ENCODE measurements at regions not wholly inside any gene's neighbourhood (a gene's known extent, or its start where the extent isn't known, plus 50 kb on each side); places are given as distances from the start of the nearest gene placed in this dataset.

DNA sequence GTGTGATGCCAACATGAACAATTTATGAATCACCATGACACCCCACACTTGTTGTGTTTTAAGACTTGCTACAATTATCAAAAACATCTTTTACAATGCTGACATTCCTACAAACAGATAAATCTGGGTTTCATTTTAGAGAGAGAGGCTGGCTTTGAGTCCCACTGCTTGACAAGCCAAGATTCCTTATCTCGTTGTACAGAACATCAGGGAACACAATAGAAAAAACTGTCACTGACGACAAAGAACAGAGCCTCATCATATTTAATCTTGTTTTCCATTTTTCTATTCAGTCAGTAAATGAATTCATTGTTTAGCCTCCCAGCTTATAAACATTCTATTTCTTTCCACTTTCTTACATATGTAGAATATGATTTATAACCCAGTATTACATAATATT is 461.6 kb upstream of the VSTM2A start:
- H3K36me3 Mint-ChIP-seq (ENCODE audit: low read depth): no peaks in the 10 kb centered on the region
- DNase-seq: no peak
- H3K9me3 Mint-ChIP-seq: no peaks in the 10 kb centered on the region
- no peak overlapping the region for H3K9ac ChIP-seq (ENCODE audit: extremely low read depth, low read length, poor library complexity, severe bottlenecking)
- 89 to 93% methylated on average over 2 of the region's 2 CpGs for WGBS, 2 experiments (ENCODE audit: insufficient coverage in 1 of 2, insufficient read length in 1 of 2)
- no peaks in the 10 kb centered on the region for H3K36me3 ChIP-seq (ENCODE audit: control insufficient read depth, insufficient read depth, low read length)
- no peaks in the 10 kb centered on the region for H3K4me1 ChIP-seq (ENCODE audit: control insufficient read depth, insufficient read depth, low read length)
- H3K4me3 Mint-ChIP-seq: no peak overlapping the region
- H3K27ac Mint-ChIP-seq: no peak overlapping the region
- H3K27ac ChIP-seq (ENCODE audit: low read depth, low read length): no peak overlapping the region
- no peaks in the 10 kb centered on the region for H3K9me3 ChIP-seq (ENCODE audit: control insufficient read depth, low read length)
- TF ChIP-seq, protein P1, sequence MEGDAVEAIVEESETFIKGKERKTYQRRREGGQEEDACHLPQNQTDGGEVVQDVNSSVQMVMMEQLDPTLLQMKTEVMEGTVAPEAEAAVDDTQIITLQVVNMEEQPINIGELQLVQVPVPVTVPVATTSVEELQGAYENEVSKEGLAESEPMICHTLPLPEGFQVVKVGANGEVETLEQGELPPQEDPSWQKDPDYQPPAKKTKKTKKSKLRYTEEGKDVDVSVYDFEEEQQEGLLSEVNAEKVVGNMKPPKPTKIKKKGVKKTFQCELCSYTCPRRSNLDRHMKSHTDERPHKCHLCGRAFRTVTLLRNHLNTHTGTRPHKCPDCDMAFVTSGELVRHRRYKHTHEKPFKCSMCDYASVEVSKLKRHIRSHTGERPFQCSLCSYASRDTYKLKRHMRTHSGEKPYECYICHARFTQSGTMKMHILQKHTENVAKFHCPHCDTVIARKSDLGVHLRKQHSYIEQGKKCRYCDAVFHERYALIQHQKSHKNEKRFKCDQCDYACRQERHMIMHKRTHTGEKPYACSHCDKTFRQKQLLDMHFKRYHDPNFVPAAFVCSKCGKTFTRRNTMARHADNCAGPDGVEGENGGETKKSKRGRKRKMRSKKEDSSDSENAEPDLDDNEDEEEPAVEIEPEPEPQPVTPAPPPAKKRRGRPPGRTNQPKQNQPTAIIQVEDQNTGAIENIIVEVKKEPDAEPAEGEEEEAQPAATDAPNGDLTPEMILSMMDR (conservative IDR thresholded peaks at IDR 0.05): no peak
- no peak overlapping the region for H3K4me3 ChIP-seq (ENCODE audit: low read length)
- no peaks in the 10 kb centered on the region for H3K4me1 Mint-ChIP-seq
- H3K27me3 ChIP-seq (ENCODE audit: control insufficient read depth, insufficient read depth, low read length, poor library complexity, severe bottlenecking): no peaks in the 10 kb centered on the region
- no peaks in the 10 kb centered on the region for H3K27me3 Mint-ChIP-seq (ENCODE audit: insufficient read depth)

DNA sequence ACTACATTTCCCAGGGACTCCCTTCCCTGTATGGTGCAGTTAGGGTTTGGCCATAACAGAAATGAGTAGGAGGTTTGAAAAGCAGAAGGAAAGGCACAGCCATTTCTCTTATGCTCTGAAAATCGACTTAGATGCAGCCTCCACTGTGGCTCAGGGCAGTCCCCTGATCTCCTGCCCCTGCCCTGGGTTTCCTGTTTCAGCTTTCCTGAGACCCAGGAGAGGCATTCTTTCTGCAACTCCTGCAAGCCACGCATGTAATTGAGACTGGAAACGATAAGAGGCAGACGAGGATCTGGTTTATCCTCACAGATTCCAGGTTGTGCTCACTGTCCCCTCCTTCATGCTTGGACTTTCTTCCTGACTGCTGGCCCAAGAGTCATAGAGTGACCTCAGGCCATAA is 461.2 kb upstream of the VSTM2A start:
- Histone ChIP-seq H3K4me3 (ENCODE audit: low read length) (no peak overlapping the region), H3K9ac (ENCODE audit: extremely low read depth, low read length, poor library complexity, severe bottlenecking) (no peak overlapping the region), H3K4me1 (ENCODE audit: control insufficient read depth, insufficient read depth, low read length) (no peaks in the 10 kb centered on the region), H3K27me3 (ENCODE audit: control insufficient read depth, insufficient read depth, low read length, poor library complexity, severe bottlenecking) (no peaks in the 10 kb centered on the region), H3K36me3 (ENCODE audit: control insufficient read depth, insufficient read depth, low read length) (no peaks in the 10 kb centered on the region), H3K9me3 (ENCODE audit: control insufficient read depth, low read length) (no peaks in the 10 kb centered on the region), H3K27ac (ENCODE audit: low read depth, low read length) (no peak overlapping the region)
- Mint-ChIP-seq H3K4me3 (no peak overlapping the region), H3K27ac (no peak overlapping the region), H3K27me3 (ENCODE audit: insufficient read depth) (no peaks in the 10 kb centered on the region), H3K4me1 (no peaks in the 10 kb centered on the region), H3K9me3 (no peaks in the 10 kb centered on the region), H3K36me3 (ENCODE audit: low read depth) (no peaks in the 10 kb centered on the region)
- WGBS, 2 experiments (ENCODE audit: insufficient coverage in 1 of 2, insufficient read length in 1 of 2): 62 to 90% methylated on average over 2 to 4 of the region's 4 CpGs
- TF ChIP-seq, protein P1 (conservative IDR thresholded peaks at IDR 0.05): no peak
- DNase-seq: no peak

DNA sequence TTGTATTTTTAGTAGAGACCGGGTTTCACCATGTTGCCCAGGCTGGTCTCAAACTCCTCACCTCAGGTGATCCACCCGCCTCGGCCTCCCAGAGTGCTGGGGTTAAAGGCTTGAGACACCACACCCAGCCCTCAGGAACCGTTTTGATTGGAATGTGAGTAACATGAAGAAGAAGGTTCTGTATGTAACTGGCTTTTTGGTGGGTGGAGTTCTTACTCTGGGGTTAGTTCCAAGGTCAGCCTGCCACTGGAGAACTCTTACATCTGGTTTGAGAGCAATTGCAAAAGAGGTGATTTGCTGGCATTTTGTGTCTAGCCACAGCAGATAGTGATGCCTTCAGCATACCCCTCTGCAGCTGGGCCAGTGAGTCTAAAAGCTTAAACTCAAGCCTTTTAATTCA is 457.8 kb upstream of the VSTM2A start:
- Mint-ChIP-seq H3K27ac (no peak overlapping the region), H3K4me1 (no peaks in the 10 kb centered on the region), H3K36me3 (ENCODE audit: low read depth) (no peaks in the 10 kb centered on the region), H3K9me3 (no peaks in the 10 kb centered on the region), H3K27me3 (ENCODE audit: insufficient read depth) (no peaks in the 10 kb centered on the region), H3K4me3 (no peak overlapping the region)
- Histone ChIP-seq H3K27me3 (ENCODE audit: control insufficient read depth, insufficient read depth, low read length, poor library complexity, severe bottlenecking) (no peaks in the 10 kb centered on the region), H3K9ac (ENCODE audit: extremely low read depth, low read length, poor library complexity, severe bottlenecking) (no peak overlapping the region), H3K27ac (ENCODE audit: low read depth, low read length) (no peak overlapping the region), H3K4me3 (ENCODE audit: low read length) (no peak overlapping the region), H3K9me3 (ENCODE audit: control insufficient read depth, low read length) (no peaks in the 10 kb centered on the region), H3K4me1 (ENCODE audit: control insufficient read depth, insufficient read depth, low read length) (no peaks in the 10 kb centered on the region), H3K36me3 (ENCODE audit: control insufficient read depth, insufficient read depth, low read length) (no peaks in the 10 kb centered on the region)
- DNase-seq: no peak
- TF ChIP-seq, protein P1 (conservative IDR thresholded peaks at IDR 0.05): no peak
- WGBS, 2 experiments (ENCODE audit: insufficient coverage in 1 of 2, insufficient read length in 1 of 2): 91 to 100% methylated on average over 1 to 4 of the region's 4 CpGs

Data from endodermal cell (in vitro differentiated cells).